ENCODE measurements at regions not wholly inside any gene's neighbourhood (a gene's known extent, or its start where the extent isn't known, plus 50 kb on each side); places are given as distances from the start of the nearest gene placed in this dataset.

- ATAC-seq, result no peak
Measured at GRCh38 chr15:35771746-35772442, 225.9 kb upstream of the DPH6 start.

- no peak for ATAC-seq
Measured at GRCh38 chr15:35774653-35775052, 228.7 kb upstream of the DPH6 start.

GRCh38 chr15:35775471-35775870 lies 229.5 kb upstream of the DPH6 start:
- no peak for ATAC-seq

- ATAC-seq, result no peak
Measured at GRCh38 chr15:35777061-35777460, 231.1 kb upstream of the DPH6 start.

- no peak for ATAC-seq
Measured at GRCh38 chr15:35783203-35783602, 237.2 kb upstream of the DPH6 start.

GRCh38 chr15:35784745-35785144 lies 238.8 kb upstream of the DPH6 start:
- no peak for ATAC-seq

- no peak for ATAC-seq
Measured at GRCh38 chr15:35810007-35810406, 264.0 kb upstream of the DPH6 start.

- no peak for ATAC-seq
Measured at GRCh38 chr15:35813573-35813972, 267.6 kb upstream of the DPH6 start.

GRCh38 chr15:35818846-35819245 lies 272.9 kb upstream of the DPH6 start:
- no peak for ATAC-seq

GRCh38 chr15:35822153-35822552 lies 276.2 kb upstream of the DPH6 start:
- no peak for ATAC-seq

GRCh38 chr15:35827141-35827540 lies 281.2 kb upstream of the DPH6 start:
- no peak for ATAC-seq

GRCh38 chr15:35827911-35828310 lies 281.9 kb upstream of the DPH6 start:
- no peak for ATAC-seq

- no peak for ATAC-seq
Measured at GRCh38 chr15:35833581-35833980, 287.6 kb upstream of the DPH6 start.

- ATAC-seq, result no peak
Measured at GRCh38 chr15:35834216-35834830, 288.4 kb upstream of the DPH6 start.

- ATAC-seq, result no peak
Measured at GRCh38 chr15:35834866-35835265, 288.9 kb upstream of the DPH6 start.

GRCh38 chr15:35838424-35839111 lies 292.6 kb upstream of the DPH6 start:
- ATAC-seq, result no peak

GRCh38 chr15:35842631-35843030 lies 296.7 kb upstream of the DPH6 start:
- ATAC-seq, result no peak

- no peak for ATAC-seq
Measured at GRCh38 chr15:35843498-35843897, 297.5 kb upstream of the DPH6 start.

GRCh38 chr15:35850284-35850683 lies 304.3 kb upstream of the DPH6 start:
- ATAC-seq, result no peak

GRCh38 chr15:35851491-35851890 lies 305.5 kb upstream of the DPH6 start:
- no peak for ATAC-seq

GRCh38 chr15:35852818-35853624 lies 307.1 kb upstream of the DPH6 start:
- no peak for ATAC-seq

GRCh38 chr15:35854316-35854715 lies 308.4 kb upstream of the DPH6 start:
- ATAC-seq, result no peak

GRCh38 chr15:35857567-35858226 lies 311.7 kb upstream of the DPH6 start:
- ATAC-seq, result no peak

Measured in esophagus mucosa (tissue), 1 donor.